ENCODE measurements at regions not wholly inside any gene's neighbourhood (a gene's known extent, or its start where the extent isn't known, plus 50 kb on each side); places are given as distances from the start of the nearest gene placed in this dataset.

GRCh38 chr1:223460566-223461189, 67.5 kb downstream of the CCDC185 start:
- ATAC-seq (no peak), DNase-seq (ENCODE audit: low spot score) (no peak)
- H3K4me1 Mint-ChIP-seq = no peaks in the 10 kb centered on the region
- H3K27me3 Mint-ChIP-seq (ENCODE audit: low read depth) = no peaks in the 10 kb centered on the region; the same call in 1 of the 2 replicates
- ChIA-PET POLR2A (no interaction called here), CTCF (interaction anchor here (1.1 kb wide), 1 partner anchor 318 kb away, joined by 3 read pairs; the partner anchor contains the start of gene TLR5)
- H3K4me3 Mint-ChIP-seq = no peak overlapping the region
- H3K36me3 Mint-ChIP-seq = no peaks in the 10 kb centered on the region
- TF ChIP-seq NFE2L1 (CRISPR knock-in tag; IDR thresholded peaks at IDR 0.05) (no peak), ZNF396 (CRISPR knock-in tag; IDR thresholded peaks at IDR 0.05; ENCODE audit: borderline replicate concordance) (no peak), SOX15 (CRISPR knock-in tag; IDR thresholded peaks at IDR 0.05) (no peak), FOXK1 (CRISPR knock-in tag; IDR thresholded peaks at IDR 0.05) (no peak), MYBL2 (CRISPR knock-in tag; IDR thresholded peaks at IDR 0.05) (no peak), ERG (CRISPR knock-in tag; IDR thresholded peaks at IDR 0.05) (no peak), ZNF671 (CRISPR knock-in tag; IDR thresholded peaks at IDR 0.05) (no peak), ZNF232 (CRISPR knock-in tag; IDR thresholded peaks at IDR 0.05) (no peak), JAZF1 (CRISPR knock-in tag; IDR thresholded peaks at IDR 0.05) (no peak), GTF2I (CRISPR knock-in tag; conservative IDR thresholded peaks at IDR 0.05) (no peak), AFF4 (CRISPR knock-in tag; IDR thresholded peaks at IDR 0.05; ENCODE audit: borderline replicate concordance) (no peak), ZNF138 (CRISPR knock-in tag; conservative IDR thresholded peaks at IDR 0.05) (no peak), ATF6 (CRISPR knock-in tag; IDR thresholded peaks at IDR 0.05) (no peak)
- H3K9me3 Mint-ChIP-seq = no peaks in the 10 kb centered on the region
- H3K27ac Mint-ChIP-seq = no peak overlapping the region; the same call in 1 of the 2 replicates

- CTCF ChIA-PET = interaction anchor here (1.5 kb wide), 1 partner anchor 95 kb away, joined by 4 read pairs; no protein-coding TSS in a partner anchor
- TF ChIP-seq JUN (CRISPR knock-in tag; IDR thresholded peaks at IDR 0.05) = no peak
- no peak for TF ChIP-seq NR1H2 (CRISPR knock-in tag; IDR thresholded peaks at IDR 0.05)
- TF ChIP-seq CREB1 (CRISPR knock-in tag; IDR thresholded peaks at IDR 0.05) = no peak
- no peak for TF ChIP-seq ATF6 (CRISPR knock-in tag; IDR thresholded peaks at IDR 0.05)
- TF ChIP-seq ETV6 (CRISPR knock-in tag; IDR thresholded peaks at IDR 0.05) = no peak
- TF ChIP-seq MAX (CRISPR knock-in tag; IDR thresholded peaks at IDR 0.05) = no peak
- TF ChIP-seq E2F1 (CRISPR knock-in tag; IDR thresholded peaks at IDR 0.05) = no peak
- TF ChIP-seq GTF2I (CRISPR knock-in tag; conservative IDR thresholded peaks at IDR 0.05) = no peak
- TF ChIP-seq ZNF232 (CRISPR knock-in tag; IDR thresholded peaks at IDR 0.05) = no peak
- TF ChIP-seq TEAD4 (CRISPR knock-in tag; IDR thresholded peaks at IDR 0.05) = no peak
- no peak for TF ChIP-seq TCF7 (CRISPR knock-in tag; IDR thresholded peaks at IDR 0.05; ENCODE audit: low read depth)
- no peak for ATAC-seq
- no peaks in the 10 kb centered on the region for H3K9me3 Mint-ChIP-seq
- POLR2A ChIA-PET = interaction anchor here (0.5 kb wide), 1 partner anchor 259 kb away, joined by 3 read pairs; no protein-coding TSS in a partner anchor
- H3K36me3 Mint-ChIP-seq = no peaks in the 10 kb centered on the region
- no peak for DNase-seq (ENCODE audit: low spot score)
- no peaks in the 10 kb centered on the region; the same call in 1 of the 2 replicates for H3K27me3 Mint-ChIP-seq (ENCODE audit: low read depth)
- H3K4me1 Mint-ChIP-seq = no peaks in the 10 kb centered on the region
- H3K4me3 Mint-ChIP-seq = no peak overlapping the region
- H3K27ac Mint-ChIP-seq = no peak overlapping the region
These were observed 68.9 kb downstream of the CCDC185 start for GRCh38 chr1:223462047-223462630.

All from WTC11 (cell line).